ENCODE measurements at regions not wholly inside any gene's neighbourhood (a gene's known extent, or its start where the extent isn't known, plus 50 kb on each side); places are given as distances from the start of the nearest gene placed in this dataset.

GRCh38 chr10:128825626-128826025 lies 641.4 kb upstream of the MGMT start:
- TF ChIP-seq, protein P1, sequence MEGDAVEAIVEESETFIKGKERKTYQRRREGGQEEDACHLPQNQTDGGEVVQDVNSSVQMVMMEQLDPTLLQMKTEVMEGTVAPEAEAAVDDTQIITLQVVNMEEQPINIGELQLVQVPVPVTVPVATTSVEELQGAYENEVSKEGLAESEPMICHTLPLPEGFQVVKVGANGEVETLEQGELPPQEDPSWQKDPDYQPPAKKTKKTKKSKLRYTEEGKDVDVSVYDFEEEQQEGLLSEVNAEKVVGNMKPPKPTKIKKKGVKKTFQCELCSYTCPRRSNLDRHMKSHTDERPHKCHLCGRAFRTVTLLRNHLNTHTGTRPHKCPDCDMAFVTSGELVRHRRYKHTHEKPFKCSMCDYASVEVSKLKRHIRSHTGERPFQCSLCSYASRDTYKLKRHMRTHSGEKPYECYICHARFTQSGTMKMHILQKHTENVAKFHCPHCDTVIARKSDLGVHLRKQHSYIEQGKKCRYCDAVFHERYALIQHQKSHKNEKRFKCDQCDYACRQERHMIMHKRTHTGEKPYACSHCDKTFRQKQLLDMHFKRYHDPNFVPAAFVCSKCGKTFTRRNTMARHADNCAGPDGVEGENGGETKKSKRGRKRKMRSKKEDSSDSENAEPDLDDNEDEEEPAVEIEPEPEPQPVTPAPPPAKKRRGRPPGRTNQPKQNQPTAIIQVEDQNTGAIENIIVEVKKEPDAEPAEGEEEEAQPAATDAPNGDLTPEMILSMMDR (conservative IDR thresholded peaks at IDR 0.05) = no peak
- peak overlapping the region; percentile 21; the same call in 1 of the 2 replicates for H3K27ac ChIP-seq

DNA sequence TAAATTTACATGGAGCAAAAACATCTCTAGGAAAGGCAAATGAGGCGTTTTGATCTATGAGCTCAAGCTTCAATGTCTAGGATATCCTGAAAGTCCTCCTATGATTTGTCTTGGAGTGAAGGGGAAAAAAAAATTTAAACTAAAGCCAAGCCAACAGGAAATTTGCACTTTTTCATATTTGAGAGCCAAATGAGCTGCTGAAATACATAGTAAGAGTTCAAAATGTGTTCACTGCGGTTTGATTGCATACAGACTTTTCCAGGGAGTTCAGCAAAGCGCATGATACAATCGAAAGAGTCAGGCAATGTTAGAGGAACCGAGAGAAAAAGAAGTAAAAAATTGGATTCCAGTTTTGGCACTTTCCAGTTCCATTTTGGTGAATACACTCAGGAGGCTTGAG lies 633.4 kb upstream of the MGMT start:
- TF ChIP-seq, protein P1 (conservative IDR thresholded peaks at IDR 0.05) = no peak
- no peak overlapping the region for H3K27ac ChIP-seq

DNA sequence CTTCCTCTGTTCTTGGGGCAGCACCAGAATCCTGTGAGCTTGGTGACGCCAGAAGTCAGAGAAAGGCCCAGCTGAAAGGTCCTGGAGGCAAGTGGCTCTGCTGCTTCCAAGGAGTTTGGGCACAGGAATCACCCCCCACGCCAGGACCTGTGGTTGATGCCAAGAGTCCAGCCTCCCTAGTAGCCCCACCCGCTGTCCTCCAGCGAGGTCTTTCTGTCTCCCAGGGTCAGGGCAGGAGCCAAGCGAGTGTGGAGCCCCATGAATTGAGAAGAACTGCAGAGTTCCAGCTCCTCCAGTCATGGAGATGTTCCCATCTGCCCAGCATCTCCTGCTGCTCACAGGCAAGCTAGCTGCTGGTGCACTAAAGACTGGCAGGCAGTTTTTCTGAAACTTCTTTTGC lies 631.7 kb upstream of the MGMT start:
- TF ChIP-seq, protein P1 (conservative IDR thresholded peaks at IDR 0.05) = no peak
- no peak overlapping the region for H3K27ac ChIP-seq

- TF ChIP-seq, protein P1 (conservative IDR thresholded peaks at IDR 0.05) = no peak
- H3K27ac ChIP-seq = no peak overlapping the region
Measured at GRCh38 chr10:128837478-128837877, 629.6 kb upstream of the MGMT start.

DNA sequence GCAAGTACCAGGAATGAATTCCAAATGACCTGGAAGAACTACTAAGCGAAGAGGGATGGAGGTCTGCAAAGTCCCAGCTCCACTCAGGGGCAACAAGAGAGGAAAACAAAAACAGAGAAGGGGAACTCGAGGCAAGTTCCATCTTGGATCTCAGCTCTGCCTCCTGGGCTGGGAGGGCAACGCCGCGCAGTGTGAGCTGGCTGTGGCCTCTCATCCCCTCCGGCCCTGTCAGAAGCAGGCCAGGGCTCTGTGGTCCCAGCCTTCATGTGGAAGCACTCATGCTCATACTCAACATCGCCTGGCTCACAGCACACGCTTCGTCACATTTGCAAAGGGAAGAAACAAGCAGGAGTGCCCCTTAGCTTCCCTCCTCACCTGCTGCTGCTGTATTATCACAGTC lies 627.9 kb upstream of the MGMT start:
- TF ChIP-seq, protein P1 (conservative IDR thresholded peaks at IDR 0.05) = no peak

GRCh38 chr10:128839701-128840100 lies 627.3 kb upstream of the MGMT start:
- H3K27ac ChIP-seq = no peak overlapping the region
- TF ChIP-seq, protein P1 (conservative IDR thresholded peaks at IDR 0.05) = no peak

More for the DNA sequence above, 627.9 kb upstream of the MGMT start:
- H3K27ac ChIP-seq = no peak overlapping the region

- H3K27ac ChIP-seq = no peak overlapping the region
- TF ChIP-seq, protein P1 (conservative IDR thresholded peaks at IDR 0.05) = peak; percentile 54
Measured at GRCh38 chr10:128843972-128844371, 623.1 kb upstream of the MGMT start.
